Right lobe of liver (tissue), 6 donors: ENCODE measurements at regions not wholly inside any gene's neighbourhood (a gene's known extent, or its start where the extent isn't known, plus 50 kb on each side); places are given as distances from the start of the nearest gene placed in this dataset.

Source experiments
- ATAC-seq, 4 donors: fragments of 200-7000 bp; cut with Tn5 transposase; one replicate each; pipeline ENCODE4 v1.9.1; 2020; ENCODE audit warnings: mild to moderate bottlenecking in 4 of 4, moderate library complexity in 4 of 4
- DNase-seq, 3 donors: peaks; one replicate each; pipeline ENCODE4 v3.0.0-alpha.2; 2020
- H3K27ac ChIP-seq, 3 donors: fragments of 200-600 bp; one replicate each; pipeline ENCODE4 v1.8.0; 2022
- H3K27me3 ChIP-seq, 2 donors: fragments of 200-600 bp; one replicate each; pipeline ENCODE4 v1.8.0; 2022
- H3K36me3 ChIP-seq, 4 donors: fragments of 200-600 bp; sonication (generic) in 1 of 4; one replicate each; pipeline versions ENCODE4 v1.5.1 to v1.8.0; 2017 to 2022; ENCODE audit warnings: control low read depth in 1 of 4
- H3K4me1 ChIP-seq, 4 donors: fragments of 200-600 bp; sonication (generic) in 1 of 4; one replicate each; pipeline versions ENCODE4 v1.5.1 to v1.8.0; 2017 to 2022; ENCODE audit warnings: control low read depth in 1 of 4
- H3K4me3 ChIP-seq, 3 donors: fragments of 200-600 bp; one replicate each; pipeline ENCODE4 v1.8.0; 2022
- H3K9me3 ChIP-seq, 4 donors: fragments of 200-600 bp; sonication (generic) in 1 of 4; one replicate each; pipeline versions ENCODE4 v1.5.1 to v1.8.0; 2017 to 2022; ENCODE audit warnings: control low read depth in 1 of 4
- POLR2A ChIP-seq: fragments of 450-650 bp; IDR thresholded peaks from one replicate; pipeline ENCODE4 v1.6.1; 2017; ENCODE audit warnings: antibody characterized with exemption, mild to moderate bottlenecking
- WGBS: methylation state at CpG from one replicate; pipeline ENCODE4 v1.1.6; 2018; ENCODE audit warnings: low coverage, low lambda C conversion rate; ENCODE audit not compliant: insufficient coverage; ENCODE audit errors: missing lambda C conversion rate; 5-methylcytosine and 5-hydroxymethylcytosine counted together
- intact Hi-C, 2 donors: fragments of 100-400 bp; cut with DNase I; formaldehyde crosslinking; loops; one replicate each; pipeline versions ENCODE4 v1.11.2 to v1.14.1; 2022
- TF ChIP-seq, protein P1 (sequence below), 4 donors: fragments of 200-600 bp in 3 of 4; fragments of 450-650 bp in 1 of 4; IDR thresholded peaks; one replicate each; pipeline versions ENCODE4 v1.5.1 to v1.8.0; 2016 to 2022; ENCODE audit warnings: antibody characterized with exemption in 4 of 4, mild to moderate bottlenecking in 2 of 4
- donor health status: DM: no; HTN: yes; CAD: no.
- donor health status: DM: no; HTN: no; CAD: no.
- donor health status: DM: no; HTN: no; CAD: no.
- donor health status: DM: no; HTN: yes; CAD: no.
- donor health status: DM: no; HTN: yes; CAD: no.

DNA sequence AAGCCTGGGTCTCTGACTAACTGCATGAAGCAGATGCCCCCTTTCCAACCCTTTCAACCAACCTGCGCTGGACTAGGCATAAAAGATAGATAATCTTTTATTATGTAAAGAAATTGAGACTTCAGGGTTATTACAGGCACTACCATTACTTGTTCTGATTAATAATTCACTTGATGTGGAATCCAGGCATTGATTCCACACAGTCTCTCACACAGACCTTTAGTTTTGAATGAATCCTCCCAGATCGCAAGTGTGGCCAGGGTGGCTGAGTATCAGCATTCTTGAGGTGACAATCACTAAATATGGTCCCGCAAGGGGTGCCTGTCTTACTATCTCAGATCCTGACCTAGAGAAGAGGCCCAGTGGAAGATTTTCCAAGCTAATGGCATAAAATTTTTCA, 368.9 kb upstream of the ONECUT1 start:
- WGBS: 25% methylated on average over 3 of the region's 3 CpGs
- Histone ChIP-seq H3K4me1 (peaks cover 0 to 20% (median 9%) of the 10 kb centered on the region in 4 donors), H3K4me3 (no peak overlapping the region), H3K27ac (no peak overlapping the region), H3K9me3 (no peaks in the 10 kb centered on the region), H3K36me3 (no peaks in the 10 kb centered on the region), H3K27me3 (no peaks in the 10 kb centered on the region)
- TF ChIP-seq POLR2A: no peak
- no peak for DNase-seq
- peak; percentile 67 to 75 (median 72) for ATAC-seq
- intact Hi-C loops: no loop called here

DNA sequence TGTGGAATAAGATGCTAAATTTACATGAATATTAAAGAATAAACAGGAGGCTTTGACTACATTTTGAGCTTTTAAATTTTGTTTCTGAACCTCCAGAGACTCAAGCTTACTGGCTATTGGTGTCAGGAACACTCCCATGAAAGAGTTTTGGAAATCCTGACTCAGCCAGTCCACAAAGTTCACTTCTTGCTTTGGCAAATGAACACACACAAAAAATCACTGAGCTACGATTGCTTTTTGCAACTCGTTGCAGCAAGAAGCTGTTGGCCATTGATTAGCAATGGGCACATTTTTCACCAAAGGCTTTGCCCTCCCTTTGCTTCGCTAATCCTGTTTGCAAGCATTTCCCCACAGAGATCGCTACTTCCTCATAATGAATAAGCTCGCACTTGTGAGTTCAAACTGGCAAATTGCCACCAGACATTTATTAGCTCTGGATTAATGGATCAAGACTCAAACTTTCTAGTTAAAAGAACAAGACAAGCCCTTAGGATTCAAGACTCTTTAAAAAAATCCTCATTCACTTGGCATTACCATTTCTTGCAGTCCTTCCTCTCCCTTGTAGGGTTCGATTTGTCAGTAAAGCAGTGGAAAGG, 343.2 kb upstream of the ONECUT1 start:
- intact Hi-C loops: no loop called here
- peak; percentile 58 to 94 (median 82) for ATAC-seq
- 13% methylated on average over 6 of the region's 6 CpGs for WGBS
- TF ChIP-seq POLR2A: no peak
- Histone ChIP-seq H3K27ac (peak overlapping the region in 1 of 3 donors; percentile 41), H3K4me3 (no peak overlapping the region), H3K4me1 (peaks cover 0 to 5% (median 0%) of the 10 kb centered on the region in 4 donors), H3K27me3 (no peaks in the 10 kb centered on the region), H3K9me3 (no peaks in the 10 kb centered on the region), H3K36me3 (no peaks in the 10 kb centered on the region)
- DNase-seq: peak in 1 of 3 donors; percentile 55

DNA sequence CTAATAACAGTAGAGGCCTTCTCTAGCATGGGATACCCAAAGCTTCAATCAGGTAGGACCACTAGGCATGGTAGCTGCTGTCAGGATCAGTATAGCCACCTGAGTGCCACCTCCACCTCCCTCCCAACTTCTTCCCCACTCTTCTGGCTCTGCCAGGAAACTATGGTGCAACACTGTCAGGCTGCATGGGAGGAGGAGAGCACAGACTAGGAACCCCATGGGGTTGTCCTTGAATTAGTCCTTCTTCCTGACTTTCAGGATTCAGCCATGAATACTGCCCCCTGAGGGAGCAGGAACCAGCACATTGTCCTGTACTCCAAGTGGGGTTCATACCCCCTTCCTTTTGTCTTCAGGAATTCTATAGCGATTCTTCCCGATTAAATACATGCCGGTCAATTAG, 340.8 kb upstream of the ONECUT1 start:
- Histone ChIP-seq H3K9me3 (no peaks in the 10 kb centered on the region), H3K27me3 (no peaks in the 10 kb centered on the region), H3K36me3 (no peaks in the 10 kb centered on the region), H3K27ac (no peak overlapping the region), H3K4me1 (peaks cover 0 to 5% (median 1%) of the 10 kb centered on the region in 4 donors), H3K4me3 (no peak overlapping the region)
- ATAC-seq: peak in 1 of 4 donors; percentile 23
- no peak for DNase-seq
- intact Hi-C loops: no loop called here
- TF ChIP-seq POLR2A: no peak
- TF ChIP-seq, protein P1, sequence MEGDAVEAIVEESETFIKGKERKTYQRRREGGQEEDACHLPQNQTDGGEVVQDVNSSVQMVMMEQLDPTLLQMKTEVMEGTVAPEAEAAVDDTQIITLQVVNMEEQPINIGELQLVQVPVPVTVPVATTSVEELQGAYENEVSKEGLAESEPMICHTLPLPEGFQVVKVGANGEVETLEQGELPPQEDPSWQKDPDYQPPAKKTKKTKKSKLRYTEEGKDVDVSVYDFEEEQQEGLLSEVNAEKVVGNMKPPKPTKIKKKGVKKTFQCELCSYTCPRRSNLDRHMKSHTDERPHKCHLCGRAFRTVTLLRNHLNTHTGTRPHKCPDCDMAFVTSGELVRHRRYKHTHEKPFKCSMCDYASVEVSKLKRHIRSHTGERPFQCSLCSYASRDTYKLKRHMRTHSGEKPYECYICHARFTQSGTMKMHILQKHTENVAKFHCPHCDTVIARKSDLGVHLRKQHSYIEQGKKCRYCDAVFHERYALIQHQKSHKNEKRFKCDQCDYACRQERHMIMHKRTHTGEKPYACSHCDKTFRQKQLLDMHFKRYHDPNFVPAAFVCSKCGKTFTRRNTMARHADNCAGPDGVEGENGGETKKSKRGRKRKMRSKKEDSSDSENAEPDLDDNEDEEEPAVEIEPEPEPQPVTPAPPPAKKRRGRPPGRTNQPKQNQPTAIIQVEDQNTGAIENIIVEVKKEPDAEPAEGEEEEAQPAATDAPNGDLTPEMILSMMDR (IDR thresholded peaks at IDR 0.05): no peak
- WGBS: 89% methylated on average over 3 of the region's 3 CpGs

DNA sequence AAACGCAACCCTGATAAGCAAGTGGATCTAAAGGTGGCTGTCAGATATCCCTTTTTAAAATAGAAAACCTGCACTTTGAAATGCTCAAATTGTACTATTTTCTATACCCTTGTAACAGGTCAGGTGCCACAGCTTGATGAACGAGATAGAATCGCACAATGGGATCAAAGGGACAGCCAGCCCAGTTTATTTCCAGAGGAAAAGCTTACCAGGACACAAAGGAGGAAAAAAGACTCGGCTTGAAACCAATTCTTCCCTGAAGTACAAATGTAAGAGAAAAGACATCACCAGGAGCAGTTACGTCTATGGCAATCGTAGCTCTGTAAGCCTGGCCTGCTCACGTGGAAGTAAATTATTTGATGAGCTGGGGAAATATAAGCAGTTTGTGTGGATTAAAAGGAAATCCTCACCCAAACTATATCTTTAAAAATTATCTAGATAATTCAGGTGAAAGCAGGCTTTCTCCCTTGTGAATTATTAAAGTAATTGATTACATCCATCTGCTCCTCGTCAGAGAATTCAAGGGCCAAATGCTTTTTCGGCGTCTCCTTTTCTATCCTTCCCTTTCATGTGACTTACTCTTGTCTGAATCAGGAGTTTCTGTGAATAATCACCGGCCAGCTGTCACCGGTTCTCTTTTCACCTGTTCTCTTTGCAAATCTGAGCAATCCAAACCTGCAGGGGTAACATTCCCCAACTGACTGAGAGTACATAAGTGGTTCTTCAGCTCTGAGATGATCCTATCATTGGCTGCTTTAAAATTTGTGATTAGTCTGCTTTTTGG, 339.2 kb upstream of the ONECUT1 start:
- Histone ChIP-seq H3K4me3 (no peak overlapping the region), H3K36me3 (no peaks in the 10 kb centered on the region), H3K27ac (no peak overlapping the region), H3K27me3 (no peaks in the 10 kb centered on the region), H3K9me3 (no peaks in the 10 kb centered on the region), H3K4me1 (peaks cover 0 to 5% (median 1%) of the 10 kb centered on the region in 4 donors)
- TF ChIP-seq, protein P1 (IDR thresholded peaks at IDR 0.05): no peak
- TF ChIP-seq POLR2A: no peak
- DNase-seq (no peak), ATAC-seq (no peak)
- 72% methylated on average over 12 of the region's 12 CpGs for WGBS
- intact Hi-C loops: no loop called here

DNA sequence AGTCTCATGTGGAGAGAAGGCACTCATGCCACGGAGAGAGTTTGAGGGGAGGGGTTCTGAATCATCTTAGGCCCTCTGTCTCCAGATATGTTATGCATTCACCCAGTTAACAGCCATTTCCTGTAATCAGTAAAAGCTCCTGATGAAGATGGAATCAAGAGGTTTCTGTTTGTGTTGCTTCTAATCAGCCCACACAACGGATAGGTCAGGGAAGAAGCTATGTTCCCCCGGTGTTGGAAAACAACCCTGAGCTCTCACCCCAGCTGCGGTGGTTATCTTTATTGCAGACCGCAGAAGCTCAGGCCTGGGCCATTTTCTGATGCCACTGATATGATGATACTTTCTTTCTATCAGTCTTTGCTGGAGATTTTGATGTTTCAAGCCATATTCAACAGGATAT, 338.5 kb upstream of the ONECUT1 start:
- TF ChIP-seq, protein P1 (IDR thresholded peaks at IDR 0.05): no peak
- no peak for TF ChIP-seq POLR2A
- intact Hi-C loops: no loop called here
- Histone ChIP-seq H3K4me3 (no peak overlapping the region), H3K27me3 (no peaks in the 10 kb centered on the region), H3K4me1 (peaks cover 0 to 5% (median 1%) of the 10 kb centered on the region in 4 donors), H3K9me3 (no peaks in the 10 kb centered on the region), H3K27ac (no peak overlapping the region), H3K36me3 (no peaks in the 10 kb centered on the region)
- WGBS: 39% methylated on average over 5 of the region's 5 CpGs
- DNase-seq (no peak), ATAC-seq (no peak)
